CD4-positive, alpha-beta T cell treated with Interleukin-21 for 1 hour (primary cell): ENCODE measurements at regions not wholly inside any gene's neighbourhood (a gene's known extent, or its start where the extent isn't known, plus 50 kb on each side); places are given as distances from the start of the nearest gene placed in this dataset.
"Not testable (repeated sequence)": the region's sequence is repeated elsewhere in the genome, so short reads cannot be mapped to it uniquely, and the experiment has no call there.

Source experiments
- DNase-seq: peaks from one replicate; pipeline ENCODE4 v3.0.0-alpha.2; 2020

- DNase-seq, result not testable (repeated sequence)
Measured at GRCh38 chr22:22117864-22118544, 126.6 kb upstream of the VPREB1 start.

- DNase-seq, result not testable (repeated sequence)
Measured at GRCh38 chr22:22116997-22117770, 127.4 kb upstream of the VPREB1 start.

- DNase-seq, result no peak
Measured at GRCh38 chr22:22113701-22114100, 130.9 kb upstream of the VPREB1 start.

GRCh38 chr22:22112533-22113294, 130.1 kb upstream of the TOP3B start:
- DNase-seq, result no peak

- DNase-seq, result no peak
Measured at GRCh38 chr22:22111983-22112382, 129.4 kb upstream of the TOP3B start.

- DNase-seq, result no peak
Measured at GRCh38 chr22:22111267-22111751, 128.7 kb upstream of the TOP3B start.

GRCh38 chr22:22110548-22111266, 128.1 kb upstream of the TOP3B start:
- DNase-seq, result peak; percentile 21

GRCh38 chr22:22109693-22110466, 127.3 kb upstream of the TOP3B start:
- no peak for DNase-seq

- DNase-seq, result no peak
Measured at GRCh38 chr22:22106855-22107254, 124.3 kb upstream of the TOP3B start.

GRCh38 chr22:22105364-22105763, 122.8 kb upstream of the TOP3B start:
- DNase-seq, result no peak

- DNase-seq, result no peak
Measured at GRCh38 chr22:22103078-22103875, 120.7 kb upstream of the TOP3B start.

- no peak for DNase-seq
Measured at GRCh38 chr22:22099833-22100812, 117.5 kb upstream of the TOP3B start.

- DNase-seq, result no peak
Measured at GRCh38 chr22:22099194-22099486, 116.6 kb upstream of the TOP3B start.

GRCh38 chr22:22098457-22099193, 116.0 kb upstream of the TOP3B start:
- no peak for DNase-seq

- DNase-seq, result no peak
Measured at GRCh38 chr22:22097727-22098228, 115.2 kb upstream of the TOP3B start.

- DNase-seq, result no peak
Measured at GRCh38 chr22:22094921-22095320, 112.3 kb upstream of the TOP3B start.

GRCh38 chr22:22094514-22094913, 111.9 kb upstream of the TOP3B start:
- DNase-seq, result no peak

- no peak for DNase-seq
Measured at GRCh38 chr22:22093743-22094142, 111.2 kb upstream of the TOP3B start.

- DNase-seq, result no peak
Measured at GRCh38 chr22:22092974-22093373, 110.4 kb upstream of the TOP3B start.
